ENCODE measurements at regions not wholly inside any gene's neighbourhood (a gene's known extent, or its start where the extent isn't known, plus 50 kb on each side); places are given as distances from the start of the nearest gene placed in this dataset.

DNA sequence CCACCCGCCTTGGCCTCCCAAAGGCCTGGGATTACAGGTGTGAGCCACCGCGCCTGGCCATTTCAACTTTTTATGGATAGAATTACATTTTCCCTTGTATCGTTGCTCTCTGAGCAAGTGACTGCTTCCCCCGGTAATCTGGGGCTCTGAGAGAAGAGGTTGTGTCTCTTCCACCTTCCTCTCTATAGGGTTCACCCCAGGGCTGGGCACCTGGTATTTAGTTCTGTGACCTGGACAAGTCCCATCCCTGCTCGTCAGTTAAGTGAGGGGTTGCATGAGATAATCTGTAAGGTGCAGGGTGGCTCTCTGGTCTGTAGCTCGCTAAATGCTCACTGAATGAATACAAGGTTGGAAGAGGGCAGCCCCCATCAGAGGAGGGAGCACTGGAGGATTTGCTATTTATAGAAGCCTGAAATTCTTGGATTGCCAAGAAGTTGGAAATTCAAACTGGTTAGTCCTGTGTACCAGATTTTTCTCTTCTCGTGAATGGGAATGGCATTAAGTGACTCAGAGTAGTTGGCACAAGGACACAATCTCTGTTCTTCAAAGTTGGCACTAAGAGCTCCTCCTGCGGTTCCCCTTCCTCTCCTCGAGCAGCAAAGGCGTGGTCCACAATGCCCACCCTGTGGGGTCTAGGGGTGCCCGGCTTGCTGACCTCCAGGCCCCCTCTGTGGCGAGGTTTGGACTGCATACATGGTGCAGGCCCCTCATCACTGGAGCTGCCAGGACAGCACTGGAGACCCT is 68.1 kb upstream of the DLG1 start:
- no peak for TF ChIP-seq POLR2A (IDR thresholded peaks at IDR 0.05)
- TF ChIP-seq, protein P1, sequence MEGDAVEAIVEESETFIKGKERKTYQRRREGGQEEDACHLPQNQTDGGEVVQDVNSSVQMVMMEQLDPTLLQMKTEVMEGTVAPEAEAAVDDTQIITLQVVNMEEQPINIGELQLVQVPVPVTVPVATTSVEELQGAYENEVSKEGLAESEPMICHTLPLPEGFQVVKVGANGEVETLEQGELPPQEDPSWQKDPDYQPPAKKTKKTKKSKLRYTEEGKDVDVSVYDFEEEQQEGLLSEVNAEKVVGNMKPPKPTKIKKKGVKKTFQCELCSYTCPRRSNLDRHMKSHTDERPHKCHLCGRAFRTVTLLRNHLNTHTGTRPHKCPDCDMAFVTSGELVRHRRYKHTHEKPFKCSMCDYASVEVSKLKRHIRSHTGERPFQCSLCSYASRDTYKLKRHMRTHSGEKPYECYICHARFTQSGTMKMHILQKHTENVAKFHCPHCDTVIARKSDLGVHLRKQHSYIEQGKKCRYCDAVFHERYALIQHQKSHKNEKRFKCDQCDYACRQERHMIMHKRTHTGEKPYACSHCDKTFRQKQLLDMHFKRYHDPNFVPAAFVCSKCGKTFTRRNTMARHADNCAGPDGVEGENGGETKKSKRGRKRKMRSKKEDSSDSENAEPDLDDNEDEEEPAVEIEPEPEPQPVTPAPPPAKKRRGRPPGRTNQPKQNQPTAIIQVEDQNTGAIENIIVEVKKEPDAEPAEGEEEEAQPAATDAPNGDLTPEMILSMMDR (IDR thresholded peaks at IDR 0.05), result no peak
